ENCODE measurements at regions not wholly inside any gene's neighbourhood (a gene's known extent, or its start where the extent isn't known, plus 50 kb on each side); places are given as distances from the start of the nearest gene placed in this dataset.

DNA sequence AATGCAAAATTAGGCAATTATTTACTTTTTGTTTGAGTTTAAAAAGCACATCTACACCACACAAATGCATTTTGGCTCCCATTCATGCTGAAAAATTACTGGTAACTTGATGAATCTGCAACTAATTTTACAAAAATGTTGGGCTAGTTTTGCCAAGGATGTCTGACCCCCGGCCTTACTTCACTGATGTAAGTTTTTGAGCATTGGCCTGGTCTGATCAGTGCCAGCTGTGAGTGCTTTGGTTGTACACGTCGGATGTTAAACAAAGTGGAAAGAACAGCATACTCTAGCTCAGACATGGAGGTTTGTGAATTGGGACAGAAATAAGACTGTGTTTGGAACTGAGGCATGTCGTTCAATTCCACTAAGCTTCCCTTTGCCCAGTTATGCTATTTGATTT, 1044.2 kb downstream of the TLE4 start:
- TF ChIP-seq, protein P1, sequence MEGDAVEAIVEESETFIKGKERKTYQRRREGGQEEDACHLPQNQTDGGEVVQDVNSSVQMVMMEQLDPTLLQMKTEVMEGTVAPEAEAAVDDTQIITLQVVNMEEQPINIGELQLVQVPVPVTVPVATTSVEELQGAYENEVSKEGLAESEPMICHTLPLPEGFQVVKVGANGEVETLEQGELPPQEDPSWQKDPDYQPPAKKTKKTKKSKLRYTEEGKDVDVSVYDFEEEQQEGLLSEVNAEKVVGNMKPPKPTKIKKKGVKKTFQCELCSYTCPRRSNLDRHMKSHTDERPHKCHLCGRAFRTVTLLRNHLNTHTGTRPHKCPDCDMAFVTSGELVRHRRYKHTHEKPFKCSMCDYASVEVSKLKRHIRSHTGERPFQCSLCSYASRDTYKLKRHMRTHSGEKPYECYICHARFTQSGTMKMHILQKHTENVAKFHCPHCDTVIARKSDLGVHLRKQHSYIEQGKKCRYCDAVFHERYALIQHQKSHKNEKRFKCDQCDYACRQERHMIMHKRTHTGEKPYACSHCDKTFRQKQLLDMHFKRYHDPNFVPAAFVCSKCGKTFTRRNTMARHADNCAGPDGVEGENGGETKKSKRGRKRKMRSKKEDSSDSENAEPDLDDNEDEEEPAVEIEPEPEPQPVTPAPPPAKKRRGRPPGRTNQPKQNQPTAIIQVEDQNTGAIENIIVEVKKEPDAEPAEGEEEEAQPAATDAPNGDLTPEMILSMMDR (IDR thresholded peaks at IDR 0.05) = no peak

DNA sequence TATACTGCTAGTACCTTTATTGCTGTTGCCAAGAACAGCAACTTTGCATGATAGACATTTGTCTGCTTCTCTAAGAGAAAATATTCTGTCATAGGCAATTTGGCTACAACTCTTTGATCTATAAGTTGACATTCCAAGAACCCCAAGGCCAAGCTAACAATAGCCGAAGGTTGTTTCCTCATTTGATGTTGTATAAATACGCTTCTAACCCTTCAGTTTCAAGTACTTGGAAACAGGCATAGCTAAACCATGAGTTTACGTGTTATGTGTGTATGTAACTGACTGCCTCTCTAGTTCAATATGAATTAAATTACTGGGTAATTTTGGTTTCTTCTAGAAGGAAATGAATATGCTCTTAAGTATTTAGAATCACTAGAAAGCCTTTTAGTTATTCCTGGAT, 1034.0 kb downstream of the TLE4 start:
- intact Hi-C loops (cut with DNase I) = no loop called here
- Histone ChIP-seq H3K4me1 (no peaks in the 10 kb centered on the region), H3K36me3 (ENCODE audit: insufficient read depth in 1 of 2, low read depth in 1 of 2) (no peaks in the 10 kb centered on the region), H3K9me3 (no peaks in the 10 kb centered on the region), H3K27me3 (ENCODE audit: insufficient read depth in 3 of 3, low read length in 2 of 3) (no peaks in the 10 kb centered on the region), H3K27ac (no peak overlapping the region), H3K4me3 (no peak overlapping the region)
- TF ChIP-seq, protein P1 (IDR thresholded peaks at IDR 0.05) = no peak
- WGBS, 3 donors = 91 to 92% (median 92%) methylated on average over 3 of the region's 3 CpGs
- ATAC-seq (no peak), DNase-seq (no peak)

More for the DNA sequence above, 1044.2 kb downstream of the TLE4 start:
- H3K27ac ChIP-seq = no peak overlapping the region
- intact Hi-C loops (cut with DNase I) = no loop called here
- H3K9me3 ChIP-seq = no peaks in the 10 kb centered on the region
- DNase-seq (no peak), ATAC-seq (no peak)
- WGBS, 3 donors = 31 to 47% (median 32%) methylated on average over 4 of the region's 4 CpGs
- no peaks in the 10 kb centered on the region for H3K4me1 ChIP-seq
- H3K4me3 ChIP-seq = no peak overlapping the region
- no peaks in the 10 kb centered on the region for H3K27me3 ChIP-seq (ENCODE audit: insufficient read depth in 3 of 3, low read length in 2 of 3)
- no peaks in the 10 kb centered on the region for H3K36me3 ChIP-seq (ENCODE audit: insufficient read depth in 1 of 2, low read depth in 1 of 2)

DNA sequence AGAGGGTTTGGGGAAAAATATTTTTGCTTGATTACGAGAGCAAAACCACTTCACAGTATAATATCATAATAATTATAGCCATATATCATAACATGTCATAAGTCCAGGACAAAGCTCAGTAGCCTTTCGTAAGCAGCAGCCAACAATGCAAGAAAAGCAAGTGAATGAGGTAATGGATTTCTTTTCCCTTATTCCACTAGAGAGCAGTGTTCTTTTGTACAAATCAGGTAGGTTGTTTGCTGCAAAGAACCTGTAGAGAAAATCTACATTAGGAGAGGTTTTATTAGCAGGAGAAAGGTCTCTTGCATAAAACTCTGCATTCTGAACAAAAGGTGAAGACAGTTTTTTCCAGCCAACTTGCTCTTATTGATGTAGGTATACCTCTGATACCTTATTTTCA, 1033.4 kb downstream of the TLE4 start:
- no peaks in the 10 kb centered on the region for H3K4me1 ChIP-seq
- no peaks in the 10 kb centered on the region for H3K27me3 ChIP-seq (ENCODE audit: insufficient read depth in 3 of 3, low read length in 2 of 3)
- TF ChIP-seq, protein P1 (IDR thresholded peaks at IDR 0.05) = peak; percentile 25
- no peak for DNase-seq
- intact Hi-C loops (cut with DNase I) = no loop called here
- no peak for ATAC-seq
- no peaks in the 10 kb centered on the region for H3K9me3 ChIP-seq
- H3K27ac ChIP-seq = no peak overlapping the region
- WGBS, 3 donors = 33 to 65% (median 47%) methylated on average over 2 of the region's 2 CpGs
- H3K4me3 ChIP-seq = no peak overlapping the region
- H3K36me3 ChIP-seq (ENCODE audit: insufficient read depth in 1 of 2, low read depth in 1 of 2) = no peaks in the 10 kb centered on the region

DNA sequence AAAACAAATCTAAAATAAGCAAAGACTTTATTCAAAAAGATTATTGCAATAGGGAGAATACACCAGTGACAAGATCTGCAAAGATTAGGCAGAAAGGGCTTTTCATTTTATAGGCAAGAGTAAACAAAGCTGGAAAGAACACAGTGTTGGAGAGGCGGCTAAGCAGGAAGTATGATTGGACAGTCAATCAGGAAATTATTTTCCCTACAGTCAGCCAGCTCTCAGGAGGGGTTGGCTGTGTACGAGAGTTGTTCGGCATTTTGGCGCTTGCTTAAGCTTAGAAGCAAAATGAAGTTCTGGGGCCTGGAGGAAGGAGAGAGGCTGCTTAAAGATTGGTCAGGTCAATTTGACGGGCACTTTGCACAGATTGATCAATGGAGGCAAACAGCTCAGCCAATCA, 1030.5 kb downstream of the TLE4 start:
- Histone ChIP-seq H3K4me1 (no peaks in the 10 kb centered on the region), H3K27ac (no peak overlapping the region), H3K9me3 (no peaks in the 10 kb centered on the region), H3K4me3 (no peak overlapping the region), H3K27me3 (ENCODE audit: insufficient read depth in 3 of 3, low read length in 2 of 3) (no peaks in the 10 kb centered on the region), H3K36me3 (ENCODE audit: insufficient read depth in 1 of 2, low read depth in 1 of 2) (no peaks in the 10 kb centered on the region)
- 72 to 79% (median 77%) methylated on average over 5 of the region's 5 CpGs for WGBS, 3 donors
- DNase-seq = no peak
- ATAC-seq = no peak
- intact Hi-C loops (cut with DNase I) = no loop called here
- TF ChIP-seq, protein P1 (IDR thresholded peaks at IDR 0.05) = no peak

DNA sequence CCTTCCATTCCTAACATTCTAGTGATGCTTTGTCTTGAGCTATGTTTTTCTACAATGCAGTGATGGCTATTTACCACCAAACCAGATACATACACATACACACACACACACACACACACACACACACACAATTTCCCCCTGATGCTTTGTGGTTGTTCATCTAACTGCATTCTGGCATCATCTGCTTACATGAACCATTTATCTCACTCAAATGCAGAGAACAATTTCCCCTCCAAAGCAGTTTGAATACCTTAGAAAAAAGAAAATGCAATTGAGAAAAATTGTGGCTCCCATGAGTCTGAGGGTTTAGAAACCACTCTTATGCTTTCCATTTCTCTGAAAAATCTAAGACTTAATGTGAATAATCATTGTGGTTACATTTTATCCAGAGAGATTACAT, 1024.8 kb downstream of the TLE4 start:
- Histone ChIP-seq H3K27ac (no peak overlapping the region), H3K9me3 (no peaks in the 10 kb centered on the region), H3K27me3 (ENCODE audit: insufficient read depth in 3 of 3, low read length in 2 of 3) (no peaks in the 10 kb centered on the region), H3K36me3 (ENCODE audit: insufficient read depth in 1 of 2, low read depth in 1 of 2) (no peaks in the 10 kb centered on the region), H3K4me1 (no peaks in the 10 kb centered on the region), H3K4me3 (no peak overlapping the region)
- TF ChIP-seq, protein P1 (IDR thresholded peaks at IDR 0.05) = no peak
- DNase-seq (no peak), ATAC-seq (no peak)
- intact Hi-C loops (cut with DNase I) = no loop called here
